Stimulated activated CD8-positive, alpha-beta memory T cell treated with anti-CD3 and anti-CD28 coated beads, Interleukin-4, amount 100 ng/mL, for 48 hours (primary cell): ENCODE measurements at regions not wholly inside any gene's neighbourhood (a gene's known extent, or its start where the extent isn't known, plus 50 kb on each side); places are given as distances from the start of the nearest gene placed in this dataset.

Experiments used
- DNase-seq: peaks from one replicate; pipeline ENCODE4 v3.0.0-alpha.2; 2020

DNA sequence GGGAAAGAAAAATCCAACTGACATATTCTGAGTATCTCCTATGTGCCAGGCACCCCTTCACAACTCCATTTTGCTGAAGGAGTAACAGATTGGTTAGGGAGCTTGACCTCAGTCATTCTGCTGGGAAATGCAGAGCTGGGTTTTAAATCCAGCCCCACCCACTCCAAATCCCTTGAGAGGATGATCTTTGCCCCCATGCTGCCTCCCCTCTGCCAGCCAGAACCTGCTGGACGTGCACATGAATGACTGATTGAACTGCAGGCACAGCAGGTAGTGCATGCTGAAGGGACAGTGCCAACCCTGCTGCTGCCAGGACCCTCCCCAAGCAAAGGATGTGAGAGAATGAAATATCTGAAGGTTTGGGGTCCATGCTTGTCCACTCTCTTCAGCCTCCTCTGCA is 340.9 kb downstream of the BUD13 start:
- no peak for DNase-seq

- no peak for DNase-seq
These were observed 344.2 kb downstream of the BUD13 start for GRCh38 chr11:116428638-116428975.

DNA sequence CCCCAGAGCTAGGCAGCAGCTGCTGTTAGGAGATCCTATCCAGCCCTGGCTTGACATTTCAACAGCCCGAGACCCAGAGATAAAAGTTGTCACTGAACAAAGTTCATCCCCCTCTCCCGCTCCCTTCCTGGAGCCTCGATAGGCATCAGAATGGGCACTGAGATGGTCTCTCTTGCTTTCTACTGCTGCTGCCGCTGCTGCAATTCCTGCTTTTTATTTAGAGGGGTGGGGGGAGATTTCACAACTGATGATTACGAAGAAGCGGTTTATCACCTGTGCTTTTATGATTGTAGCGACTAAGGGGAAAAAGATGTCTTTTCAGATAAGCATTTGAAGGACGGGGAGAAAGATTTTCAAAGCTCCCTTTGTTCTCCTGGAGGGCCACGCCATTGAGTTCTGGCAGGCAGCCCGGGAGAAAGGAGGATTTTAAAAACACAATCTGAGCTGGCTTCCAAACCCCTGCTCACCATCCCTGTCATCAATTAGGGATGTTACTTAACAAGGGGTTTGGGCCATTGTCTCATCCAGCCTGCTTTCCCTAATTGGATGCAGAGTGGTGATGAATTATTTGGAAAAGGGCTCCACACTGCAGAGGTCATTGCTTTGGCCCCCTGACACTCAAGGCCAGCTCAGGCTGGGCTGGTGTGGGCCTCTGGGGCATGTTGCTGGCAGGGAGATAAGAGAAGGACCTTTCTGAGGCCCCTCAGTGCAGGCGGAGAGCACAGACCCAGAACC is 344.7 kb downstream of the BUD13 start:
- no peak for DNase-seq

- no peak for DNase-seq
These were observed 345.4 kb downstream of the BUD13 start for GRCh38 chr11:116427337-116427902.

DNA sequence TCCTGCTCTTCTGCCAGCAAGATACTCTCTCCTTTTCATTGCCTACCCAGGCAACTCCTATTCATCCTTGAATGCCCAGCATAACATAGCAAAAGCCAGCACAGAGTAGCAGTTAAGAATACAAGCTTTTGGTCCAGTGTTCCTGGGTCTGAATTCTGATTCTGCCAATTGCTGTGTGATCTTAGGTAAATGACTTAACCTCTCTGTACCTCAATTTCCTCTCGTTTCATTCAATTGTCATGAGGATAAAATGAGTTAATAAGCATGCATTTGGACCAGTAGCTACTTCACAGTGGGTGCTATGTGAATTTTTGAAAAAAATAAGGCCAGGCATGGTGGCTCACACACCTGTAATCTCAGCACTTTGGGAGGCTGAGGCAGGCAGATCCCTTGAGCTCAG is 346.0 kb downstream of the BUD13 start:
- DNase-seq = no peak

DNA sequence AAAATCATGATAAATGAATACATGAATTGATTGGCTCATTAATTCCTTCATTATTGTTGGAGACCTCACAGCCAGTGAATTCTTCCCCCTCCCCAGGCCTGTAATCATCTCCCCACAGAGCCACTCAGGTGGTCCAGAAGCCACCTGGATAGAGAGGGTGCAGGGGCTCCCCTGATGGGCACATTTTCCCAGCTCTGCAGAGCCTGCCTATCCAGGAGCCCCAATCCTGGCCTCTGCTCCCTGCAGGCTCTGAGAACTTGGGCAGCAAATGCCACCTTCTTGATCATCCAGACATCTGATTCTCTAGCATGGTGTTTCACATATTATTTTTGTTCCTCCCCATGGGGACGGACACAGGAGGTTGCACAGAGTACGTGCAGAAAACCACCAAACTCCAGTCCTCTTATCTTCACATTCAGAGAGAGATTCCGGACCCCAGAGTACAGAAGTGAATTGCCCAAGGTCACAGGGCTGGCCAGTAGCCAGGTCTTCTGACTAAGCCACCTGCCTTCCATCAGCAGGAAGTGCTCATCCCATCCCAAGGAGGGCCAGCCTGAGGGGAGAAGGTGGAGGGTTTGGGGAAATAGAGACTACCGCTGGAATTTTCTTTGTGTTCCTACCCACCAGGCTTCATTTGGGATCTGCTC is 348.0 kb downstream of the BUD13 start:
- no peak for DNase-seq

DNA sequence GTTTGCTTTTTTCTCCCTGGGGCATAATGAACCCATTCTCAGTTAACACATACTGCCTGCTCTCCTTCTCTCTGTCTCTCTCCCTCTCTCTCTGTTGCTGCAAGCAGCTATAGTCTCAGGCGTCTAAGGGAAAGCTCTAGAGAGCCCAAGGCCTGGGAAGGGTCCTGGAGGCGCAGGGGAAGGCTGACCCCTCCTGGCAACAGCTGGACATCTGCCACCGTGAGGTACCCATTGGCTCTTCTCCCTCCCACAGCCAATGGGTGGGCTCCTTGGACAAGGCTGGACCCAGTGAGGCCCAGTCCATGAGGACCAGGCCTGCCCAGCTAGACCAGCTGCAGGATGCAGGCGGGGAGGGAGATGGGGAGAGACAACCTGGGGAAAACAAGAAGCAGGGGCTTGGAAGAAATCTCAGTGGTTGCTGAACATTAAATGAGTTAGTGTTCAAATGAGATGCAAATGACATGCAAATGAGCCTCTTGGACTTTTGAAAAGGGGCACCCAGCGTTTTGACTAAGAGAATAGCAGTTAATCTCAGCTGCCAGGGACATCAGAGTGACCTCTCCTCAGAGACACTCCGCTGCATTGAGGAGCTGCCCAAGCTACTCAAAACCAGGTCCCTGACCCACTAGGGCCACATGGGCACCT is 349.7 kb downstream of the BUD13 start:
- DNase-seq = no peak

DNA sequence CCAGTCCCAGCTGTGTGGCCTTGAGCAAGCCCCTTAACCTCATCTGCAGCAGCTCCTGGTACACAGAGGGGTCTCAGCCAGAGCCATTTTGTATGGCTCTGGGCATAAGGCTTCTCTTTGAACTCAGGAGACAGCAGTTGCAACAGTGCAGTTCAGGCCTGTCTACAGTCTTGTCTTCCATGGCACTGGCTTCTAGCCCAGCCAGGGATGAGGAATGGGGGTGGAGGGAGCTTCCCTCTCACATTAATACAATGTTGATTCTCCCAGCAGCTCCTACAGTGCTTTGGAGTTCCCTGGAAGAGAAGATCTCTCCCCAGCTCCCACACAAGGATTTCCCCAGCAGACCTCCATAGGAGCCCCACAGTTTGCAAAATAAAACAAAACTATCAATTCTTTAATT is 350.2 kb downstream of the BUD13 start:
- DNase-seq = no peak

DNA sequence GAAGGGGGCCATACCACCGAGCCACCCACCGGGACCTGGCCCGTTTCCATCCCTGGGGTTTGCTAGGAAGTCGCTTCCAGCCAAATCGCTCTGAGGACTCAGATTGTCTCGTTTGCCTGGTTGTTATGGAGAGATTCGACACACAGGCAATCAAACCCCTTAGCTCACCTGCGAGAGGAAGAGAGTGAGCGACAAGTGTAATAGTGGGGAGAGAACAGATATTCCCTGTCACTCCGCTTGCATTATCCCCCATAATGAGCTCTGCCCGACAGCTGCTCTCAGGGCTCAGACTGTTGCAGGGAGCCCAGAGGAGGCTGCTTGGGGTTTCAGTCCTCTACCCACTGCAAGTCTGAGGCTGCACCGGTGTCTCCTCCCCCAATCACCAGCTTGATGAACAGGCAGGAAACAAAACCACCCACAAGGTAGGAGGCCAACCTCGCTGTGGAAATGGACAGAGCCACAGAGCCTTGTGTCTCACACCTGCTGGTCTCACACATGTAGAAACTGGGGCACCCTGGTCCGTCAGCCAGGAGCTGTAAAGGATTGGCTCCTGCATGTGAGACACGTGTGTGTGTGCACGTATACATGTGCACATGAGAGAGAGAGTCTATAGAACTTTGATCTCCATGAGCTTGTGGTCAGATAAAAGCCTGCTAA is 351.1 kb downstream of the BUD13 start:
- DNase-seq = no peak

- DNase-seq = no peak
These were observed 351.8 kb downstream of the BUD13 start for GRCh38 chr11:116420770-116421528.

DNA sequence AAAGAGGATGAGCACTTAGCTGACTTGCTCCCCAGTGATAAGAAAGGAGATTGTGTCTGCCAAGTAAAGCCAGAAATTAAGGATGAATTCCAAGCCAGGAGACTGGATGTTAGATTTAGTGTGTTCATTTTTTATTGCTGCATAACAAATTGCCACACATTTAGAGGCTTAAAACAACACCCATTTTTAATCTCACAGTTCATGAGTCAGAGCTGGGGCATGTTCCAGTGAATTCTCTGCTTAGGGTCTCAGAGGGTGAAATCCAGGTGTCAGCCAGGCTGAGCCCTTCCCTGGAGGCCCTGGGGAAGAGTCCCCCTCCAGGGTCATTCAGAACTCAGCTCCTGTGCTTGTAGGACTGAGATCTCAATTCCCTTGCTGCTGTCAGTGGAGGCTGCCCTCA is 352.8 kb downstream of the BUD13 start:
- no peak for DNase-seq

GRCh38 chr11:116418388-116419041 is 354.3 kb downstream of the BUD13 start:
- DNase-seq = no peak

DNA sequence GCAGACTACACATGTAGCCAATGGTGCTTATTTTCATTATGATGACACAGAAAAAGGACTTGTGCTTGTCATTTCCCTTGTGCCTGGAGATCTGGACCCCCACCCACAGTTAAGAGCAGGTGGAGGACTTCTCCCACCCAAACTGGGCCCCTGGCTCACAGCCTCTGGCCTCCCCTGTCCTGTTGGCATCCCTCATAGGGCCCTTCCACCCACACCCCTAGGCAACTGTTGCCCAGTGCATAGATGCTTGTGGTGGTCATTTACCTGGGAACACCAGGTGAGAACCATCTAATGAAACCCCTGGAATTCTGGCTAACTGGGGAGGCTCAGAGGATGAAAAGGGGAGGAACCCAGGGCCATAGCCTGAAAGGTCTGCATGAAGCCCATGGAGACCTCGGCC is 355.9 kb downstream of the BUD13 start:
- no peak for DNase-seq

- DNase-seq = no peak
These were observed 357.7 kb downstream of the BUD13 start for GRCh38 chr11:116415095-116415494.

- no peak for DNase-seq
These were observed 358.4 kb downstream of the BUD13 start for GRCh38 chr11:116414357-116414880.

DNA sequence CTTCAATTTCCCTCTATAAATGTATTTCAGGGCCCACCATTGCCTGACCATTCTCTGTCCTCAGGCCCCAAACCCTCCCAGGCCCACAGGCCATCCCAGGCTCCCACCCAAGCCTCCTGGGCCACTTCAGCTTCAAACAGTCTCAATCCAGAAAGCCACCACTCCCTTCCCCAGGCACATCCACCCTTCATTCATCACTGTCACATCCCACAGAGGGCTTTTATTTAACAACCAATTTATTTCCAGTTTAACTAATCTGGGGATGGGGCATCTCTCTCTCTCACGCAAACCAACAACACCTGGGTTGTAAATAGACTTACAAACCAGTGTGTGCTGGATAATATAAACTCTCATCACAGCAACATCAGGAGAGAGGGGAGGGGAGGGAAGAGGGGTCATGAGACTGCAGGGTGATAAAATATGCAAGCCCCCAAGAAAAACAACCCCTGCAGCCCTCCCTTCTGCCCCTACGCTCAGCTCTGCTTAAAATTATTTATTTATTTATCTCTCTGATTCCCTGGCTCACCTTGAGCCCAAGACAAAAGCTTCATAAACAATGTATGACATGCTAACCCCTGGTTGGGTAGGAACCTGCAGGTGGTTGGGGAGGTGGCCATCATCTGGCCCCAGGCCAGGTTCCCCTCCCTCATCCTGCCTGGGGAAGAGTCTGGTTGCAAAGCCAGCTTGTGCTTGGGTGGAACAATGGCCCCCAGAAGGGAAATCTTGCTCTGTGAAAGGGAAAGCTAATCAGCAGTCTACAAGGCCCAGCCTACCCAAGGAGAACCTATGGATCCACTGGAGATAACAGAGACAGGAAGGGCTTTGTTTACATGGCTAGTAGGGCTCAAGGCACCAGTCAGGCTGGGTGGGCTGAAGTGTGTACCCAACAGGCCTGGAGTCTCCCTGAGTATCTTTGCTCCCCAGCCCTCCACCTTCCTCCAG is 359.2 kb downstream of the BUD13 start:
- no peak for DNase-seq

GRCh38 chr11:116412118-116412889 is 360.5 kb downstream of the BUD13 start:
- DNase-seq = no peak

DNA sequence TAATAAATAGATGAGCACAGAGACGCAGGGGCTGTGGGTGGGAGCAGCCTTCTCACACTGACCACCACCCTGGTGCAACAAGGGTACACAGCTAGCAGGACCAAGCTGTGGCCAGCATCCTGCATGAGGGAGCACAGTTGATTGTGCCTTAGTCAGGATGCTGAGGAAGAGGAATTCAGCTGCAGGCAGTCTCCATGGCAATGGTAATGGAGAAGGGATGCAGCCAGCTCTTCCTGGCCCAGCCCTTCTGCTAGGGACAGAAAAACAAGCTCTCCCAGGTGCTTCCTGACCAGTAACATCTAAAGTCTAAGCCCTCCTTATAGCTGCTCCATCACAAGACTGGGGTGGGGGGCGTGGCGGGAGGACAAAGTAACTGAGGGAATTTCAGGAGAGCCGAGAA is 363.5 kb downstream of the BUD13 start:
- no peak for DNase-seq

DNA sequence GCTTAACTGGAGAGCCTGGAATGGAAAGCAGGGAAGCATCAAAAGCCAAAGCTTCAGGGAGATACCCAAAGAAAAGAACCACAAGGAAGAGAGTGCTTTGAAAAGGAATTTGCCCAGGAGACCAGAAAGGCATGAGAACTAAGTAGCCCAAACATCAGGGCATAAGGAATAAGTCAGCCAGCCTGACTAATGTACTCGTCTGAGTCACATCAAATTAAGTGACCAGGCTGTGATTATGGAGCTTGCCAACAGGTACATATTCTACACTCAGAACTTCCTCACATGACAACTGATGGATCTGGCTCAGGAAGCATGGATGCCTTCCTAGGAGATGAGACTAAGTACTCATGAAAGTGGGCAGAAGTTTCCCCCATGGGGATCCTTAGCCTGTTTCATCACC is 366.7 kb downstream of the BUD13 start:
- DNase-seq = no peak

- no peak for DNase-seq
These were observed 368.4 kb downstream of the BUD13 start for GRCh38 chr11:116404462-116404798.
